SJSA1 (cell line): ENCODE measurements at regions not wholly inside any gene's neighbourhood (a gene's known extent, or its start where the extent isn't known, plus 50 kb on each side); places are given as distances from the start of the nearest gene placed in this dataset.

ENCODE experiments used
- DNase-seq, 2 experiments: peaks; one replicate each; pipeline ENCODE4 v3.0.0-alpha.2; 2015 to 2020; ENCODE audit warnings: low spot score in 2 of 2, low read depth in 1 of 2
- H3K27ac ChIP-seq: fragments of 250-450 bp; sonication (Bioruptor Pico); 2 replicates; pipeline ENCODE4 v1.5.1; 2020; ENCODE audit warnings: mild to moderate bottlenecking, moderate library complexity
- H3K27me3 ChIP-seq: fragments of 250-450 bp; sonication (Bioruptor Pico); replicated peaks from 2 replicates; pipeline ENCODE4 v1.5.1; 2020; ENCODE audit warnings: mild to moderate bottlenecking, moderate library complexity
- H3K36me3 ChIP-seq: fragments of 250-450 bp; sonication (Bioruptor Pico); 2 replicates; pipeline ENCODE4 v1.5.1; 2020; ENCODE audit warnings: mild to moderate bottlenecking
- H3K4me1 ChIP-seq: fragments of 250-450 bp; sonication (Bioruptor Pico); replicated peaks from 2 replicates; pipeline ENCODE4 v1.6.1; 2021; ENCODE audit warnings: mild to moderate bottlenecking
- H3K4me3 ChIP-seq: fragments of 250-450 bp; sonication (Bioruptor Pico); 2 replicates; pipeline ENCODE4 v1.5.1; 2020; ENCODE audit warnings: mild to moderate bottlenecking
- H3K9me3 ChIP-seq: fragments of 250-450 bp; sonication (Bioruptor Pico); replicated peaks from 2 replicates; pipeline ENCODE4 v1.5.1; 2020; ENCODE audit warnings: mild to moderate bottlenecking

GRCh38 chr2:602571-603359 is 74.4 kb downstream of the TMEM18 start:
- Histone ChIP-seq H3K27me3 (no peaks in the 10 kb centered on the region), H3K4me3 (no peak overlapping the region), H3K27ac (no peak overlapping the region), H3K4me1 (peaks cover 6% of the 10 kb centered on the region), H3K36me3 (no peaks in the 10 kb centered on the region), H3K9me3 (no peaks in the 10 kb centered on the region)
- DNase-seq, result no peak

GRCh38 chr2:601806-602455 is 75.3 kb downstream of the TMEM18 start:
- H3K4me3 ChIP-seq, result no peak overlapping the region
- peaks cover 6% of the 10 kb centered on the region for H3K4me1 ChIP-seq
- no peaks in the 10 kb centered on the region for H3K9me3 ChIP-seq
- H3K27ac ChIP-seq, result no peak overlapping the region
- H3K27me3 ChIP-seq, result no peaks in the 10 kb centered on the region
- no peak for DNase-seq
- no peaks in the 10 kb centered on the region for H3K36me3 ChIP-seq

GRCh38 chr2:601387-601698 is 75.9 kb downstream of the TMEM18 start:
- DNase-seq, result no peak
- Histone ChIP-seq H3K9me3 (no peaks in the 10 kb centered on the region), H3K4me3 (no peak overlapping the region)

GRCh38 chr2:600542-601386 is 76.4 kb downstream of the TMEM18 start:
- no peak overlapping the region for H3K27ac ChIP-seq
- no peaks in the 10 kb centered on the region for H3K9me3 ChIP-seq
- peaks cover 14% of the 10 kb centered on the region for H3K4me1 ChIP-seq
- no peaks in the 10 kb centered on the region for H3K36me3 ChIP-seq
- DNase-seq, result no peak
- H3K4me3 ChIP-seq, result no peak overlapping the region
- H3K27me3 ChIP-seq, result no peaks in the 10 kb centered on the region

More at GRCh38 chr2:601387-601698, 75.9 kb downstream of the TMEM18 start:
- H3K27me3 ChIP-seq, result no peaks in the 10 kb centered on the region
- H3K4me1 ChIP-seq, result peaks cover 11% of the 10 kb centered on the region
- H3K36me3 ChIP-seq, result no peaks in the 10 kb centered on the region
- H3K27ac ChIP-seq, result no peak overlapping the region

GRCh38 chr2:599601-600000 is 77.6 kb downstream of the TMEM18 start:
- Histone ChIP-seq H3K9me3 (no peaks in the 10 kb centered on the region), H3K4me1 (peaks cover 14% of the 10 kb centered on the region), H3K36me3 (no peaks in the 10 kb centered on the region), H3K27ac (no peak overlapping the region), H3K4me3 (no peak overlapping the region), H3K27me3 (no peaks in the 10 kb centered on the region)
- DNase-seq, result no peak

- DNase-seq, result peak; percentile 15 to 62
- Histone ChIP-seq H3K4me3 (no peak overlapping the region), H3K27me3 (no peaks in the 10 kb centered on the region), H3K27ac (no peak overlapping the region), H3K36me3 (no peaks in the 10 kb centered on the region), H3K9me3 (no peaks in the 10 kb centered on the region), H3K4me1 (peaks cover 14% of the 10 kb centered on the region)
Observed at GRCh38 chr2:598058-598802, 79.0 kb downstream of the TMEM18 start.

GRCh38 chr2:595831-596592 is 81.2 kb downstream of the TMEM18 start:
- DNase-seq, result peak in 1 of 2 experiments; percentile 9
- Histone ChIP-seq H3K27me3 (peaks cover 3% of the 10 kb centered on the region; the same call in 1 of the 2 replicates), H3K27ac (no peak overlapping the region)

GRCh38 chr2:595141-595815 is 81.9 kb downstream of the TMEM18 start:
- Histone ChIP-seq H3K4me3 (no peak overlapping the region), H3K4me1 (peaks cover 14% of the 10 kb centered on the region)

More at GRCh38 chr2:595831-596592, 81.2 kb downstream of the TMEM18 start:
- Histone ChIP-seq H3K4me3 (no peak overlapping the region), H3K9me3 (no peaks in the 10 kb centered on the region), H3K4me1 (peaks cover 14% of the 10 kb centered on the region), H3K36me3 (no peaks in the 10 kb centered on the region)

GRCh38 chr2:594297-594949 is 82.8 kb downstream of the TMEM18 start:
- peaks cover 14% of the 10 kb centered on the region for H3K4me1 ChIP-seq
- no peaks in the 10 kb centered on the region for H3K36me3 ChIP-seq
- DNase-seq, result no peak
- no peak overlapping the region for H3K4me3 ChIP-seq
- peaks cover 4% of the 10 kb centered on the region; the same call in 1 of the 2 replicates for H3K27me3 ChIP-seq
- no peaks in the 10 kb centered on the region for H3K9me3 ChIP-seq
- H3K27ac ChIP-seq, result no peak overlapping the region

More at GRCh38 chr2:595141-595815, 81.9 kb downstream of the TMEM18 start:
- Histone ChIP-seq H3K9me3 (no peaks in the 10 kb centered on the region), H3K27me3 (peaks cover 3% of the 10 kb centered on the region; the same call in 1 of the 2 replicates), H3K36me3 (no peaks in the 10 kb centered on the region), H3K27ac (no peak overlapping the region)
- DNase-seq, result no peak

GRCh38 chr2:593356-594026 is 83.7 kb downstream of the TMEM18 start:
- no peak for DNase-seq
- no peaks in the 10 kb centered on the region for H3K36me3 ChIP-seq
- H3K27me3 ChIP-seq, result peaks cover 5% of the 10 kb centered on the region; the same call in 1 of the 2 replicates
- H3K27ac ChIP-seq, result no peak overlapping the region
- H3K4me3 ChIP-seq, result no peak overlapping the region
- H3K9me3 ChIP-seq, result no peaks in the 10 kb centered on the region
- H3K4me1 ChIP-seq, result peaks cover 14% of the 10 kb centered on the region

- H3K36me3 ChIP-seq, result no peaks in the 10 kb centered on the region
- H3K4me3 ChIP-seq, result no peak overlapping the region
- peaks cover 5% of the 10 kb centered on the region; the same call in 1 of the 2 replicates for H3K27me3 ChIP-seq
- H3K27ac ChIP-seq, result no peak overlapping the region
- no peak for DNase-seq
- peaks cover 8% of the 10 kb centered on the region for H3K4me1 ChIP-seq
- no peaks in the 10 kb centered on the region for H3K9me3 ChIP-seq
Observed at GRCh38 chr2:592737-593136, 84.5 kb downstream of the TMEM18 start.
